ENCODE measurements at regions not wholly inside any gene's neighbourhood (a gene's known extent, or its start where the extent isn't known, plus 50 kb on each side); places are given as distances from the start of the nearest gene placed in this dataset.

DNA sequence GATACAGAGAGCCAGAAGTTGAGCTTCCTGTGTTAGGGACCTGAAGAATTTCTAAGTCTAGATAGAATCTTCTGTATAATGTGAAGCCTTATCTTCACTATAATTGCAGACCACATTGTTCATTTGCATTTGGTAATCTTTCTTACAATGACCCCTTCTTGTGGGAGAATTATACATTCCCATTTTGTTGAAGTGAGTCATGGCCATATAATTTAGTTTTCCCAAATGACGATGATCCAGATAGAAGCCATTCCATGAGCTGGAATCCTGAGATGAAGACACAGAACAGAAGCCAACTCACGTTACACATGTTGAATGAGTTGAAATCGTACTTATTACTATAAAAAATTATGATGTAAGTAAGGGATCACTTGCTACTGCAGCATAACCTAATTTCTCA is 187.8 kb downstream of the TUSC7 start:
- Histone ChIP-seq H3K36me3 (ENCODE audit: control insufficient read depth, low read depth, low read length) (no peaks in the 10 kb centered on the region), H3K27me3 (ENCODE audit: control insufficient read depth, insufficient read depth, low read length) (no peaks in the 10 kb centered on the region)

DNA sequence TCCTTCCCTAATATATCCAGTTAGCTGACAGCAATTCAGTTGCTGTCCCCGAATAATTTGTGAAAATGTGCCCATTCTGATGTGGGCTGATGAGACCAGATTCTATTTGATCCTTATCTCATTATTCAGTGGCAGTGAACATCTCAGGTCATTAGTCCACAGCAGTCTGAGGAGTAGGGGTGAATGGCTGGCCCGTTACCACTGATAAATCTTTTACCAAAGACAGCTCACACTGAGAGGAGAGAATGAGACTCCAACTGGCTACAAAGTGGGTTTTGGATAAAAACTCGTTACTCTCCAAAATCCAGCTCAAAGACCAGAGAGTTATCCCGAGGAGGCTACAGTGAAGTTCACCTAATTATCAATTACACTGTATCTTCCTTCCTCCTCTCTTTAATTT is 189.7 kb downstream of the TUSC7 start:
- Histone ChIP-seq H3K27me3 (ENCODE audit: control insufficient read depth, insufficient read depth, low read length) (no peaks in the 10 kb centered on the region), H3K27ac (ENCODE audit: low read length) (no peak overlapping the region), H3K9me3 (ENCODE audit: control insufficient read depth, low read depth, low read length) (no peaks in the 10 kb centered on the region), H3K9ac (ENCODE audit: low read length) (no peak overlapping the region), H3K4me1 (ENCODE audit: control insufficient read depth, low read depth, low read length) (no peaks in the 10 kb centered on the region), H3K36me3 (ENCODE audit: control insufficient read depth, low read depth, low read length) (no peaks in the 10 kb centered on the region), H3K4me3 (ENCODE audit: low read length) (no peak overlapping the region)

More for the DNA sequence above, 187.8 kb downstream of the TUSC7 start:
- Histone ChIP-seq H3K4me1 (ENCODE audit: control insufficient read depth, low read depth, low read length) (no peaks in the 10 kb centered on the region), H3K27ac (ENCODE audit: low read length) (no peak overlapping the region), H3K9me3 (ENCODE audit: control insufficient read depth, low read depth, low read length) (no peaks in the 10 kb centered on the region), H3K4me3 (ENCODE audit: low read length) (no peak overlapping the region), H3K9ac (ENCODE audit: low read length) (no peak overlapping the region)

DNA sequence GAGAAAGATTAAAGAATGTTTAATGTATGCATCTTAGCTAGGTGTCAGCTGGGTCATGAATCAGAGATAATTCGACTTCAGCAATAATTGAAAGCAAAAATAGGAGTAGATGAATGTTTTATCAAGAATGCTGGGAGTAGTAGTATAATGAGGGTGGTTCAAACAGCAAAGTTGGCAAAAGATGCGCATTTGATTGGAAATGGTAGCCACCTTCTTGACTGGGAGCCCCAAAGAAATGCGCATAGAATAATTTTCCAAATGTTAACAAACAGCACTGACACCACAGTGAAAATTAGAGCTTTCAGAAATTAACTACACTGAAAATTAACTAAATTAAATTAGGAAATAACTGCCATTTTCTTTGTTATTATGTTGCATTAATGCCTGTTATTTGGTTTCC is 195.8 kb downstream of the TUSC7 start:
- Histone ChIP-seq H3K4me1 (ENCODE audit: control insufficient read depth, low read depth, low read length) (no peaks in the 10 kb centered on the region), H3K27me3 (ENCODE audit: control insufficient read depth, insufficient read depth, low read length) (no peaks in the 10 kb centered on the region), H3K4me3 (ENCODE audit: low read length) (no peak overlapping the region), H3K36me3 (ENCODE audit: control insufficient read depth, low read depth, low read length) (no peaks in the 10 kb centered on the region), H3K9me3 (ENCODE audit: control insufficient read depth, low read depth, low read length) (peaks cover 3% of the 10 kb centered on the region), H3K9ac (ENCODE audit: low read length) (no peak overlapping the region), H3K27ac (ENCODE audit: low read length) (no peak overlapping the region)

DNA sequence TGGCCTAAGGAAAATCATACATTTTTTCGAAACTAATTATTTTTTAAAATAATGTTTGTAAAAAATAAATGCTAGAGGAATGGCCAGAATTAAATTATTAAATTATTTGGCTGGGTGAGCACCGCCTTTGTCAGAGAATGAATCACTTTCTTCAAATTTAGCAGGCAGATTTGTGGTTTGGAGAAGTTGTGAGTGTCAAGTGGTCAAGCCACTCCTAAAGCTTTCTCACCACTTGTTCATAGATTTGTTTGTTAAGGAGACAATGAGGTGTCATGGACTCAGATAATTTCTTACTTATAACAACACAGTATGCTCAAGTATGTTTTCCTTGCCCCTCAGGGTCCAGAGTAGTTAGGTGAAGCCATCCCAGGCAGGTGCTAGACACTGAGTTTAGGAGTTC is 196.2 kb downstream of the TUSC7 start:
- Histone ChIP-seq H3K27me3 (ENCODE audit: control insufficient read depth, insufficient read depth, low read length) (no peaks in the 10 kb centered on the region), H3K4me1 (ENCODE audit: control insufficient read depth, low read depth, low read length) (no peaks in the 10 kb centered on the region), H3K4me3 (ENCODE audit: low read length) (no peak overlapping the region), H3K9ac (ENCODE audit: low read length) (no peak overlapping the region), H3K36me3 (ENCODE audit: control insufficient read depth, low read depth, low read length) (no peaks in the 10 kb centered on the region), H3K27ac (ENCODE audit: low read length) (no peak overlapping the region), H3K9me3 (ENCODE audit: control insufficient read depth, low read depth, low read length) (peaks cover 3% of the 10 kb centered on the region)

DNA sequence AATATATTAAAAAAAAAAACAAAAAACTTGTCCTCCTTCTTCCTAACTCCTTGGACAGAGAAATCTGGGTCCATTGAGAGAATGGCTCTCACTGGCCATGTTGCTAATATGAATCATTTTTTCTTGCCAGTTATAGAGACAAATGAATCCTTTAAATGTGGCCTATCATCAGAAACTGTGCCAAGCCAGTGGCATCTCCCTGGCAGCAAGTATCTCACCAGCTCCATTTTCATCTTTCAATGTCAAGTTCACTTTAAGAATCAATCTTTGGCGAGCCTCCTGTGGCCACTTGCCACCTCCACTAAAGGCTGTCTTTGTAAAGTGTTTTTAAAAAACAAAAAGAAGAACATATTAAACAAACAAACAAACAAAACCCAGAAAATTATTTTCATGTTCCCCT is 202.5 kb downstream of the TUSC7 start:
- Histone ChIP-seq H3K9me3 (ENCODE audit: control insufficient read depth, low read depth, low read length) (peaks cover 3% of the 10 kb centered on the region), H3K27me3 (ENCODE audit: control insufficient read depth, insufficient read depth, low read length) (no peaks in the 10 kb centered on the region), H3K36me3 (ENCODE audit: control insufficient read depth, low read depth, low read length) (no peaks in the 10 kb centered on the region), H3K9ac (ENCODE audit: low read length) (no peak overlapping the region), H3K27ac (ENCODE audit: low read length) (no peak overlapping the region), H3K4me3 (ENCODE audit: low read length) (no peak overlapping the region), H3K4me1 (ENCODE audit: control insufficient read depth, low read depth, low read length) (no peaks in the 10 kb centered on the region)

DNA sequence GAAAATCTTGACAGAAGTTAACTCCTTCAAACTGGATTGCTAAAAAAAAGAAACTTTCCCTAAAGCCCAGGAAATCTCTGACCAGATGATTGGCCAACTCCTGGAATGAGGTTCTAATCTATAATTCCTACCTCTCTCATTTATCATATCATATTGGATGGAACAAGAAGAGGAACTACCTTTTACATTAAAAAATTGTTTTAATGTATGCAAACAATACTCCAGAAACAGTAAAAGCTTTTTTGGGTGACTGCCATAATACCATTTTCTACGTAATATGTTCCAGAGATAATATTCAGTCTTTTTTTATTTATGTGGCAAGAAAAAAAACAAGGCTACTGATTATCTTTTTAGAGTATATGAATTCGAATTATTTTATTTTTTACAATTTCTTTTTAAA is 204.4 kb downstream of the TUSC7 start:
- Histone ChIP-seq H3K9ac (ENCODE audit: low read length) (no peak overlapping the region), H3K27ac (ENCODE audit: low read length) (no peak overlapping the region), H3K9me3 (ENCODE audit: control insufficient read depth, low read depth, low read length) (no peaks in the 10 kb centered on the region), H3K27me3 (ENCODE audit: control insufficient read depth, insufficient read depth, low read length) (no peaks in the 10 kb centered on the region), H3K36me3 (ENCODE audit: control insufficient read depth, low read depth, low read length) (no peaks in the 10 kb centered on the region), H3K4me3 (ENCODE audit: low read length) (no peak overlapping the region), H3K4me1 (ENCODE audit: control insufficient read depth, low read depth, low read length) (no peaks in the 10 kb centered on the region)

DNA sequence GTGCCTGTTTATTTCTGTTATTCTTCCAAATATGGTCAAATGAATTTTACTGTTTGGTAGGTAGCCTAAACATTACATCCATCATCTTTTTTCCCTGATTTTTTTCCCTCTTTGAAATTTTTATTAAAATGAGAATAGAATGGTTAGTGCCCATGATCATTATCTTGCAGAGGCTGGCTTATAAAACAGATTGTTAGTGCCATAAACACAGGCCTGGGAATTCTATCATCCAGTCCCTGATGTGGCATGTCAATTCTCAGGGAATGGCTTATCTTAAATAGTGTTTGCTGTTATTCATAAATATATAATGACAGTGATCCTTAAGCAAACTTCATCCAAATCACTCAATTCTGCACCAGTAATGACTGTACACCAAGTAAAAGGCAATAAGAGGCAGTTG is 207.3 kb downstream of the TUSC7 start:
- Histone ChIP-seq H3K36me3 (ENCODE audit: control insufficient read depth, low read depth, low read length) (no peaks in the 10 kb centered on the region), H3K9me3 (ENCODE audit: control insufficient read depth, low read depth, low read length) (no peaks in the 10 kb centered on the region), H3K4me1 (ENCODE audit: control insufficient read depth, low read depth, low read length) (no peaks in the 10 kb centered on the region), H3K4me3 (ENCODE audit: low read length) (no peak overlapping the region), H3K27me3 (ENCODE audit: control insufficient read depth, insufficient read depth, low read length) (no peaks in the 10 kb centered on the region), H3K9ac (ENCODE audit: low read length) (no peak overlapping the region), H3K27ac (ENCODE audit: low read length) (no peak overlapping the region)

DNA sequence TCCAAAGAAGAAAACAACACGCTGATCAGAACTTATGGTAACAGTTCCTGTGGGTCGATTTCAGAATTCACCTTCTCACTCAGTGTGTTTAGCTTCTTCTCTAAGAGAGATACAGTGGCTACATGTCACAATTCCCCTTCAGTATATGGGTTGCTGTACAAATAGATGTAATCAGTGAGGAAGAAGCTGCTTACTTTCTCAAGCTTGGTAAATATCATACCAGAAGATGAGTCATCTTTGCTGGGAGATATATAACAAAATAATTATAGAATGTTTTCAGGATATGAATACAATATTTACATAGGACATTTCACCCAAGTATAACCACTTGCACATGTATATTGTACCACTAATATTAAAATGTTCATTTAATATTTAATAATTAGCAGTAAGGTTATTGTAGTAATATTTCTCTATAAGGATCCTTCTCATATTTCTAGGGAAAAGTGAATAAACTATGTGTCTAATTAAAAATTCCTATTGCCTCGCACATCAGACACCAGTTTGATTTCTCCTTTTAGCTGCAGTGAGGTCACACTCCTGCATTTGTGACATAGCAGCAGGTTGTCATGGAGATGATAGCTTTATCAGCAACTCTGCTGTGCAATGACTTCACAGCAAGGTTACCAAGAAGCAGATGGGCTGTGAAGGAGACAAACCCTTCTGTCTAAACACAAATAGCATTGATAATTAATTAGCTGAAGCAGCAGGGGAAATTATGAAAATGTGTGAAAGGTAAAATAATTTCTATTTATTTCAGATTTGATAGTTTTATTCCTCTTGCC is 211.4 kb downstream of the TUSC7 start:
- Histone ChIP-seq H3K36me3 (ENCODE audit: control insufficient read depth, low read depth, low read length) (no peaks in the 10 kb centered on the region), H3K4me1 (ENCODE audit: control insufficient read depth, low read depth, low read length) (no peaks in the 10 kb centered on the region), H3K4me3 (ENCODE audit: low read length) (no peak overlapping the region), H3K9ac (ENCODE audit: low read length) (no peak overlapping the region), H3K27me3 (ENCODE audit: control insufficient read depth, insufficient read depth, low read length) (no peaks in the 10 kb centered on the region), H3K27ac (ENCODE audit: low read length) (no peak overlapping the region), H3K9me3 (ENCODE audit: control insufficient read depth, low read depth, low read length) (no peaks in the 10 kb centered on the region)

DNA sequence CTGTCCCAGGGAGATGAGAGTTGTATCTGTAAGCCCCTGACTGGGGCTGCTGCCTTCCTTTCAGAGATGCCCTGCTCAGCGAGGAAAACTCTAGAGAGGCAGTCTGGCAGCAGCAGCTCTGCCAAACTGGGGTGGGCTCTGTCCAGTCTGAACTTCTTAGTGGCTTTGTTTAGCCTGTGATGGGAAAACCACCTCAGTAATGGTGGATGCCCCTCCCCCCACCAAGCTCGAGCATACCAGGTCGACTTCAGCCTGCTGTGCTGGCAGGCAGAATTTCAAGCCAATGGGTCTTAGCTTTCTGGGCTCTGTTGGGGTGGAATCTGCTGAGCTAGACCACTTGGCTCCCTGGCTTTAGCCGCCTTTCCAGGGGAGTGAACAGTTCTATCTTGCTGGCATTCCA is 218.3 kb downstream of the TUSC7 start:
- no peaks in the 10 kb centered on the region for H3K9me3 ChIP-seq (ENCODE audit: control insufficient read depth, low read depth, low read length)

DNA sequence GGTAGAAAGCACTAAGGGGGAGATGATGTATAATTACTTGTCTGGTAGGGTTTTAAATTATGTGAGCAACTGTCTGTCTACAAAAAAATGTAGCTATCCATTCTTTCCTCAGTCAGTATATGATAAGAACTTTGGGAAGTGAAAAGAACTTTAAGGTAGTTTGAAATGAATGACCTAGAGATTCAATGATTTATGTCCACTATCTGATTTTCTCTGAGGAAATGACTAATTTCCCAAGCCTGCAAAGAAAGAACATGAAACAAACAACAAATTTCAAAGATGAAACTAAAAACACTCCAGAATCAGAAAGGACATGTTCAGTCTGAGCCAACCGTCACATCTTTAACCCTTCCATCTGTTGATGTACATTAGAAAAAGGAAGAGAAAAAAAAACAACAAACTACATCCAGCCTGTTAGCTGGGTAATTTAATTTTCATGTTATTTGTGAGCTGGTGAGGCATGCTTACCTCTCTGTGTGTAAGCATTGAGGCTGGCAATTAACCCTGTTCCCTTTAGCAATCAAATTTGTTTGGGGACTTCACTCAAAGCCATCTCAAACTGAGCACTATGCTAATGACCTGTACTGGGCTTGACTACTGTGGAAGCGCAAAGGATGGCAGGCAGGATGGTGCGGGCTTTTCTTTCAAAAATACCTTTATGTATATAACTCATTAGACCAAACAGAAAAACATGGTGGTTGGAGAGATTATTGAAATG is 220.1 kb downstream of the TUSC7 start:
- H3K9ac ChIP-seq (ENCODE audit: low read length): no peak overlapping the region
- no peaks in the 10 kb centered on the region for H3K4me1 ChIP-seq (ENCODE audit: control insufficient read depth, low read depth, low read length)
- no peaks in the 10 kb centered on the region for H3K27me3 ChIP-seq (ENCODE audit: control insufficient read depth, insufficient read depth, low read length)
- no peak overlapping the region for H3K27ac ChIP-seq (ENCODE audit: low read length)
- H3K4me3 ChIP-seq (ENCODE audit: low read length): no peak overlapping the region
- no peaks in the 10 kb centered on the region for H3K36me3 ChIP-seq (ENCODE audit: control insufficient read depth, low read depth, low read length)
- no peaks in the 10 kb centered on the region for H3K9me3 ChIP-seq (ENCODE audit: control insufficient read depth, low read depth, low read length)

More for the DNA sequence above, 218.3 kb downstream of the TUSC7 start:
- Histone ChIP-seq H3K27me3 (ENCODE audit: control insufficient read depth, insufficient read depth, low read length) (no peaks in the 10 kb centered on the region), H3K27ac (ENCODE audit: low read length) (no peak overlapping the region), H3K9ac (ENCODE audit: low read length) (no peak overlapping the region), H3K4me1 (ENCODE audit: control insufficient read depth, low read depth, low read length) (no peaks in the 10 kb centered on the region), H3K36me3 (ENCODE audit: control insufficient read depth, low read depth, low read length) (no peaks in the 10 kb centered on the region), H3K4me3 (ENCODE audit: low read length) (no peak overlapping the region)

DNA sequence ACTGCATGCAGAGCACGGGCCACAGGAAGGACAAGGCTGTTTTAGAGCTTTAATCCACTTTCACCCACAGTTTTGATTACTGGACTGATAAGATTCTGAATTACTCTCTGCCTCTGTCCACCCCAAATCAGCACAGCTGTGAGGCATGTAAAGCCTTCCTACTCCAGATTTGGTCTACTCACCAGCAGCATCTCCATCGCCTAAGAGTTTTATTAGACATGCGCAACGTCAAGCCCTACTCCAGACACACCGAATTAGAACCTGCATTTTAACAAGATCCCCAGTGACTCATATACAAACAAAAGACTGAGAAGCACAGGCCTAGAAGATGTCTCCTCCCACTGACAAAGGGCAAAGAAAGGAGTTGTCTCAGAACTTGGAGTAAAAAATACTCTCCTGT is 221.2 kb downstream of the TUSC7 start:
- no peaks in the 10 kb centered on the region for H3K36me3 ChIP-seq (ENCODE audit: control insufficient read depth, low read depth, low read length)
- no peak overlapping the region for H3K27ac ChIP-seq (ENCODE audit: low read length)
- no peaks in the 10 kb centered on the region for H3K27me3 ChIP-seq (ENCODE audit: control insufficient read depth, insufficient read depth, low read length)
- no peaks in the 10 kb centered on the region for H3K4me1 ChIP-seq (ENCODE audit: control insufficient read depth, low read depth, low read length)
- H3K9ac ChIP-seq (ENCODE audit: low read length): no peak overlapping the region
- H3K4me3 ChIP-seq (ENCODE audit: low read length): no peak overlapping the region
- no peaks in the 10 kb centered on the region for H3K9me3 ChIP-seq (ENCODE audit: control insufficient read depth, low read depth, low read length)

DNA sequence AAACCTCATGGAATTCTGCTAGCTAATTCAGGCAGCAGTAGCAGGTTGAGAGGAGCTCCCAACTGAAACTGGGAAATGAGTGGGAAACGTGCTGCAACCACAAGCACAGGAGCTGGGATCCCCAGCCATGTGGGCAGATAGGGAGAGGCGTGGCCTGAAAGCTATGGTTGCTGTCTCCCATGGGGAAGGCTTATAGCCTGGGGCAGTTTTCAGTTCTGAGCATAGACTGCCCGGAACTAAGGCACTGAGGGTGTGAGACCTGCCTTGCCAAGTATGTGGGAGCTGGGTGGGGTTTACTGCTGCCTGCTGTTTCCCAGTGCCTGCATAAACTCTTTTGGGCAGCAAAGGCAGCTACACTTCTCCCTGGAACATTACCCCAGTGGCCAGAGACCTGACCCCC is 229.5 kb downstream of the TUSC7 start:
- H3K9ac ChIP-seq (ENCODE audit: low read length): no peak overlapping the region
- H3K9me3 ChIP-seq (ENCODE audit: control insufficient read depth, low read depth, low read length): peaks cover 2% of the 10 kb centered on the region
- no peak overlapping the region for H3K4me3 ChIP-seq (ENCODE audit: low read length)
- H3K4me1 ChIP-seq (ENCODE audit: control insufficient read depth, low read depth, low read length): peaks cover 7% of the 10 kb centered on the region
- no peaks in the 10 kb centered on the region for H3K36me3 ChIP-seq (ENCODE audit: control insufficient read depth, low read depth, low read length)
- no peaks in the 10 kb centered on the region for H3K27me3 ChIP-seq (ENCODE audit: control insufficient read depth, insufficient read depth, low read length)
- H3K27ac ChIP-seq (ENCODE audit: low read length): no peak overlapping the region

All from iPS-18a (cell line).